ENCODE measurements at regions not wholly inside any gene's neighbourhood (a gene's known extent, or its start where the extent isn't known, plus 50 kb on each side); places are given as distances from the start of the nearest gene placed in this dataset.

DNA sequence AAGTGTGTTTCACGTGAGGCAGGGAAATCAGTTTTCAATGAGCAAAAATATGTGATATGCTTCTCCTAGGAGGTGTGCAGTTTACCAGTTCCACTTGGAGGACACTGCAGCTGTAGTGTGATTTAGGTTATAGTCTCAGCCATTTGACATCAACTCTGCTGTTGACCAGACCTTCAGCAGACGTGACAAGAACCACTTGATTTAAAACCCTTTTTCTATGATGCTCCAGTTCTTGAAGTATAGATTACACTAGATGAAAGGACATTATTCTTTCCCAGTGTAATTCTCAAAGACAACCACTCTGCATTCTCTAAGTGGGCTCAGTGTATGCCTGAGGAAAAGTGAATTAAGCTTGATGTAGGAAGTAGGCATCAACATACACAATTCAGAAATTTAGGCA is 480.8 kb downstream of the TBC1D32 start:
- H3K4me1 Mint-ChIP-seq: no peaks in the 10 kb centered on the region; the same call in 2 of the 3 replicates
- DNase-seq (ENCODE audit: low spot score): no peak
- Histone ChIP-seq H2AFZ (no peak overlapping the region), H3K36me3 (ENCODE audit: insufficient read depth) (no peaks in the 10 kb centered on the region), H3F3A (replicated peaks; ENCODE audit: low read depth) (no peaks in the 10 kb centered on the region), H4K20me1 (replicated peaks; ENCODE audit: insufficient read depth) (no peaks in the 10 kb centered on the region), H3K27ac (ENCODE audit: low read depth) (no peak overlapping the region), H3K9me2 (ENCODE audit: insufficient read depth) (no peaks in the 10 kb centered on the region; the same call in 1 of the 2 replicates), H3K79me2 (replicated peaks; ENCODE audit: insufficient read depth) (no peaks in the 10 kb centered on the region), H3K4me2 (no peak overlapping the region), H3K4me3 (no peak overlapping the region), H3K4me1 (ENCODE audit: insufficient read depth) (no peaks in the 10 kb centered on the region), H3K27me3 (ENCODE audit: insufficient read depth) (no peaks in the 10 kb centered on the region)
- no peak overlapping the region for H3K4me3 Mint-ChIP-seq
- H3K27ac Mint-ChIP-seq: no peak overlapping the region
- H3K27me3 Mint-ChIP-seq (ENCODE audit: insufficient read depth, low read depth, poor library complexity): no peaks in the 10 kb centered on the region
- ATAC-seq: no peak
- TF ChIP-seq, protein P1, sequence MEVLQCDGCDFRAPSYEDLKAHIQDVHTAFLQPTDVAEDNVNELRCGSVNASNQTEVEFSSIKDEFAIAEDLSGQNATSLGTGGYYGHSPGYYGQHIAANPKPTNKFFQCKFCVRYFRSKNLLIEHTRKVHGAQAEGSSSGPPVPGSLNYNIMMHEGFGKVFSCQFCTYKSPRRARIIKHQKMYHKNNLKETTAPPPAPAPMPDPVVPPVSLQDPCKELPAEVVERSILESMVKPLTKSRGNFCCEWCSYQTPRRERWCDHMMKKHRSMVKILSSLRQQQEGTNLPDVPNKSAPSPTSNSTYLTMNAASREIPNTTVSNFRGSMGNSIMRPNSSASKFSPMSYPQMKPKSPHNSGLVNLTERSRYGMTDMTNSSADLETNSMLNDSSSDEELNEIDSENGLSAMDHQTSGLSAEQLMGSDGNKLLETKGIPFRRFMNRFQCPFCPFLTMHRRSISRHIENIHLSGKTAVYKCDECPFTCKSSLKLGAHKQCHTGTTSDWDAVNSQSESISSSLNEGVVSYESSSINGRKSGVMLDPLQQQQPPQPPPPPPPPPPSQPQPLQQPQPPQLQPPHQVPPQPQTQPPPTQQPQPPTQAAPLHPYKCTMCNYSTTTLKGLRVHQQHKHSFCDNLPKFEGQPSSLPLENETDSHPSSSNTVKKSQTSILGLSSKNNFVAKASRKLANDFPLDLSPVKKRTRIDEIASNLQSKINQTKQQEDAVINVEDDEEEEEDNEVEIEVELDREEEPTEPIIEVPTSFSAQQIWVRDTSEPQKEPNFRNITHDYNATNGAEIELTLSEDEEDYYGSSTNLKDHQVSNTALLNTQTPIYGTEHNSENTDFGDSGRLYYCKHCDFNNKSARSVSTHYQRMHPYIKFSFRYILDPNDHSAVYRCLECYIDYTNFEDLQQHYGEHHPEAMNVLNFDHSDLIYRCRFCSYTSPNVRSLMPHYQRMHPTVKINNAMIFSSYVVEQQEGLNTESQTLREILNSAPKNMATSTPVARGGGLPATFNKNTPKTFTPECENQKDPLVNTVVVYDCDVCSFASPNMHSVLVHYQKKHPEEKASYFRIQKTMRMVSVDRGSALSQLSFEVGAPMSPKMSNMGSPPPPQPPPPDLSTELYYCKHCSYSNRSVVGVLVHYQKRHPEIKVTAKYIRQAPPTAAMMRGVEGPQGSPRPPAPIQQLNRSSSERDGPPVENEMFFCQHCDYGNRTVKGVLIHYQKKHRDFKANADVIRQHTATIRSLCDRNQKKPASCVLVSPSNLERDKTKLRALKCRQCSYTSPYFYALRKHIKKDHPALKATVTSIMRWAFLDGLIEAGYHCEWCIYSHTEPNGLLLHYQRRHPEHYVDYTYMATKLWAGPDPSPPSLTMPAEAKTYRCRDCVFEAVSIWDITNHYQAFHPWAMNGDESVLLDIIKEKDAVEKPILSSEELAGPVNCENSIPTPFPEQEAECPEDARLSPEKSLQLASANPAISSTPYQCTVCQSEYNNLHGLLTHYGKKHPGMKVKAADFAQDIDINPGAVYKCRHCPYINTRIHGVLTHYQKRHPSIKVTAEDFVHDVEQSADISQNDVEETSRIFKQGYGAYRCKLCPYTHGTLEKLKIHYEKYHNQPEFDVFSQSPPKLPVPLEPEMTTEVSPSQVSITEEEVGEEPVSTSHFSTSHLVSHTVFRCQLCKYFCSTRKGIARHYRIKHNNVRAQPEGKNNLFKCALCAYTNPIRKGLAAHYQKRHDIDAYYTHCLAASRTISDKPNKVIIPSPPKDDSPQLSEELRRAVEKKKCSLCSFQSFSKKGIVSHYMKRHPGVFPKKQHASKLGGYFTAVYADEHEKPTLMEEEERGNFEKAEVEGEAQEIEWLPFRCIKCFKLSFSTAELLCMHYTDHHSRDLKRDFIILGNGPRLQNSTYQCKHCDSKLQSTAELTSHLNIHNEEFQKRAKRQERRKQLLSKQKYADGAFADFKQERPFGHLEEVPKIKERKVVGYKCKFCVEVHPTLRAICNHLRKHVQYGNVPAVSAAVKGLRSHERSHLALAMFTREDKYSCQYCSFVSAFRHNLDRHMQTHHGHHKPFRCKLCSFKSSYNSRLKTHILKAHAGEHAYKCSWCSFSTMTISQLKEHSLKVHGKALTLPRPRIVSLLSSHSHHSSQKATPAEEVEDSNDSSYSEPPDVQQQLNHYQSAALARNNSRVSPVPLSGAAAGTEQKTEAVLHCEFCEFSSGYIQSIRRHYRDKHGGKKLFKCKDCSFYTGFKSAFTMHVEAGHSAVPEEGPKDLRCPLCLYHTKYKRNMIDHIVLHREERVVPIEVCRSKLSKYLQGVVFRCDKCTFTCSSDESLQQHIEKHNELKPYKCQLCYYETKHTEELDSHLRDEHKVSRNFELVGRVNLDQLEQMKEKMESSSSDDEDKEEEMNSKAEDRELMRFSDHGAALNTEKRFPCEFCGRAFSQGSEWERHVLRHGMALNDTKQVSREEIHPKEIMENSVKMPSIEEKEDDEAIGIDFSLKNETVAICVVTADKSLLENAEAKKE (CRISPR knock-in tag; IDR thresholded peaks at IDR 0.05): no peak
- TF ChIP-seq, protein P2, sequence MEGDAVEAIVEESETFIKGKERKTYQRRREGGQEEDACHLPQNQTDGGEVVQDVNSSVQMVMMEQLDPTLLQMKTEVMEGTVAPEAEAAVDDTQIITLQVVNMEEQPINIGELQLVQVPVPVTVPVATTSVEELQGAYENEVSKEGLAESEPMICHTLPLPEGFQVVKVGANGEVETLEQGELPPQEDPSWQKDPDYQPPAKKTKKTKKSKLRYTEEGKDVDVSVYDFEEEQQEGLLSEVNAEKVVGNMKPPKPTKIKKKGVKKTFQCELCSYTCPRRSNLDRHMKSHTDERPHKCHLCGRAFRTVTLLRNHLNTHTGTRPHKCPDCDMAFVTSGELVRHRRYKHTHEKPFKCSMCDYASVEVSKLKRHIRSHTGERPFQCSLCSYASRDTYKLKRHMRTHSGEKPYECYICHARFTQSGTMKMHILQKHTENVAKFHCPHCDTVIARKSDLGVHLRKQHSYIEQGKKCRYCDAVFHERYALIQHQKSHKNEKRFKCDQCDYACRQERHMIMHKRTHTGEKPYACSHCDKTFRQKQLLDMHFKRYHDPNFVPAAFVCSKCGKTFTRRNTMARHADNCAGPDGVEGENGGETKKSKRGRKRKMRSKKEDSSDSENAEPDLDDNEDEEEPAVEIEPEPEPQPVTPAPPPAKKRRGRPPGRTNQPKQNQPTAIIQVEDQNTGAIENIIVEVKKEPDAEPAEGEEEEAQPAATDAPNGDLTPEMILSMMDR (conservative IDR thresholded peaks at IDR 0.05; ENCODE audit: low read depth in 2 of 2): no peak
- TF ChIP-seq CREB1 (CRISPR knock-in tag; IDR thresholded peaks at IDR 0.05; ENCODE audit: low read depth): no peak
- no peak for TF ChIP-seq ZNF114 (CRISPR knock-in tag; IDR thresholded peaks at IDR 0.05)
- no peak for TF ChIP-seq ZNF331 (CRISPR knock-in tag; IDR thresholded peaks at IDR 0.05; ENCODE audit: low read depth)
- TF ChIP-seq, protein P3, sequence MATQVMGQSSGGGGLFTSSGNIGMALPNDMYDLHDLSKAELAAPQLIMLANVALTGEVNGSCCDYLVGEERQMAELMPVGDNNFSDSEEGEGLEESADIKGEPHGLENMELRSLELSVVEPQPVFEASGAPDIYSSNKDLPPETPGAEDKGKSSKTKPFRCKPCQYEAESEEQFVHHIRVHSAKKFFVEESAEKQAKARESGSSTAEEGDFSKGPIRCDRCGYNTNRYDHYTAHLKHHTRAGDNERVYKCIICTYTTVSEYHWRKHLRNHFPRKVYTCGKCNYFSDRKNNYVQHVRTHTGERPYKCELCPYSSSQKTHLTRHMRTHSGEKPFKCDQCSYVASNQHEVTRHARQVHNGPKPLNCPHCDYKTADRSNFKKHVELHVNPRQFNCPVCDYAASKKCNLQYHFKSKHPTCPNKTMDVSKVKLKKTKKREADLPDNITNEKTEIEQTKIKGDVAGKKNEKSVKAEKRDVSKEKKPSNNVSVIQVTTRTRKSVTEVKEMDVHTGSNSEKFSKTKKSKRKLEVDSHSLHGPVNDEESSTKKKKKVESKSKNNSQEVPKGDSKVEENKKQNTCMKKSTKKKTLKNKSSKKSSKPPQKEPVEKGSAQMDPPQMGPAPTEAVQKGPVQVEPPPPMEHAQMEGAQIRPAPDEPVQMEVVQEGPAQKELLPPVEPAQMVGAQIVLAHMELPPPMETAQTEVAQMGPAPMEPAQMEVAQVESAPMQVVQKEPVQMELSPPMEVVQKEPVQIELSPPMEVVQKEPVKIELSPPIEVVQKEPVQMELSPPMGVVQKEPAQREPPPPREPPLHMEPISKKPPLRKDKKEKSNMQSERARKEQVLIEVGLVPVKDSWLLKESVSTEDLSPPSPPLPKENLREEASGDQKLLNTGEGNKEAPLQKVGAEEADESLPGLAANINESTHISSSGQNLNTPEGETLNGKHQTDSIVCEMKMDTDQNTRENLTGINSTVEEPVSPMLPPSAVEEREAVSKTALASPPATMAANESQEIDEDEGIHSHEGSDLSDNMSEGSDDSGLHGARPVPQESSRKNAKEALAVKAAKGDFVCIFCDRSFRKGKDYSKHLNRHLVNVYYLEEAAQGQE (IDR thresholded peaks at IDR 0.05; ENCODE audit: unreplicated experiment): no peak
- TF ChIP-seq POLR2AphosphoS5 (IDR thresholded peaks at IDR 0.05; ENCODE audit: low read depth): no peak
- TF ChIP-seq EZH2 (IDR thresholded peaks at IDR 0.05; ENCODE audit: low read depth, unreplicated experiment): no peak
- no peak for TF ChIP-seq STAT1 (IDR thresholded peaks at IDR 0.05; ENCODE audit: unreplicated experiment)
- TF ChIP-seq EZH2phosphoT487 (IDR thresholded peaks at IDR 0.05; ENCODE audit: unreplicated experiment): no peak
- TF ChIP-seq JUNB (IDR thresholded peaks at IDR 0.05; ENCODE audit: unreplicated experiment): no peak
- TF ChIP-seq, protein P4, sequence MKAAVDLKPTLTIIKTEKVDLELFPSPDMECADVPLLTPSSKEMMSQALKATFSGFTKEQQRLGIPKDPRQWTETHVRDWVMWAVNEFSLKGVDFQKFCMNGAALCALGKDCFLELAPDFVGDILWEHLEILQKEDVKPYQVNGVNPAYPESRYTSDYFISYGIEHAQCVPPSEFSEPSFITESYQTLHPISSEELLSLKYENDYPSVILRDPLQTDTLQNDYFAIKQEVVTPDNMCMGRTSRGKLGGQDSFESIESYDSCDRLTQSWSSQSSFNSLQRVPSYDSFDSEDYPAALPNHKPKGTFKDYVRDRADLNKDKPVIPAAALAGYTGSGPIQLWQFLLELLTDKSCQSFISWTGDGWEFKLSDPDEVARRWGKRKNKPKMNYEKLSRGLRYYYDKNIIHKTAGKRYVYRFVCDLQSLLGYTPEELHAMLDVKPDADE (IDR thresholded peaks at IDR 0.05): no peak
- no peak for TF ChIP-seq NANOG (IDR thresholded peaks at IDR 0.05; ENCODE audit: borderline replicate concordance)
- H3K36me3 Mint-ChIP-seq (ENCODE audit: low read depth): no peaks in the 10 kb centered on the region; the same call in 2 of the 3 replicates
- H3K9me3 Mint-ChIP-seq: no peaks in the 10 kb centered on the region
